ENCODE measurements at regions not wholly inside any gene's neighbourhood (a gene's known extent, or its start where the extent isn't known, plus 50 kb on each side); places are given as distances from the start of the nearest gene placed in this dataset.

GRCh38 chr9:116087246-116087645 is 66.3 kb upstream of the PAPPA start:
- H3K4me1 Mint-ChIP-seq (ENCODE audit: low read depth), result peaks cover 4% of the 10 kb centered on the region
- no peak overlapping the region for H3K27ac Mint-ChIP-seq
- H3K36me3 Mint-ChIP-seq (ENCODE audit: insufficient read depth), result no peaks in the 10 kb centered on the region
- H3K9me3 Mint-ChIP-seq (ENCODE audit: low read depth), result no peaks in the 10 kb centered on the region
- no peak overlapping the region for H3K4me3 Mint-ChIP-seq (ENCODE audit: low read depth)
- H3K27me3 Mint-ChIP-seq, result peaks cover 2% of the 10 kb centered on the region
- no peak for DNase-seq (ENCODE audit: low spot score, unreplicated experiment)
- TF ChIP-seq, protein P1, sequence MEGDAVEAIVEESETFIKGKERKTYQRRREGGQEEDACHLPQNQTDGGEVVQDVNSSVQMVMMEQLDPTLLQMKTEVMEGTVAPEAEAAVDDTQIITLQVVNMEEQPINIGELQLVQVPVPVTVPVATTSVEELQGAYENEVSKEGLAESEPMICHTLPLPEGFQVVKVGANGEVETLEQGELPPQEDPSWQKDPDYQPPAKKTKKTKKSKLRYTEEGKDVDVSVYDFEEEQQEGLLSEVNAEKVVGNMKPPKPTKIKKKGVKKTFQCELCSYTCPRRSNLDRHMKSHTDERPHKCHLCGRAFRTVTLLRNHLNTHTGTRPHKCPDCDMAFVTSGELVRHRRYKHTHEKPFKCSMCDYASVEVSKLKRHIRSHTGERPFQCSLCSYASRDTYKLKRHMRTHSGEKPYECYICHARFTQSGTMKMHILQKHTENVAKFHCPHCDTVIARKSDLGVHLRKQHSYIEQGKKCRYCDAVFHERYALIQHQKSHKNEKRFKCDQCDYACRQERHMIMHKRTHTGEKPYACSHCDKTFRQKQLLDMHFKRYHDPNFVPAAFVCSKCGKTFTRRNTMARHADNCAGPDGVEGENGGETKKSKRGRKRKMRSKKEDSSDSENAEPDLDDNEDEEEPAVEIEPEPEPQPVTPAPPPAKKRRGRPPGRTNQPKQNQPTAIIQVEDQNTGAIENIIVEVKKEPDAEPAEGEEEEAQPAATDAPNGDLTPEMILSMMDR (IDR thresholded peaks at IDR 0.05; ENCODE audit: unreplicated experiment), result no peak

DNA sequence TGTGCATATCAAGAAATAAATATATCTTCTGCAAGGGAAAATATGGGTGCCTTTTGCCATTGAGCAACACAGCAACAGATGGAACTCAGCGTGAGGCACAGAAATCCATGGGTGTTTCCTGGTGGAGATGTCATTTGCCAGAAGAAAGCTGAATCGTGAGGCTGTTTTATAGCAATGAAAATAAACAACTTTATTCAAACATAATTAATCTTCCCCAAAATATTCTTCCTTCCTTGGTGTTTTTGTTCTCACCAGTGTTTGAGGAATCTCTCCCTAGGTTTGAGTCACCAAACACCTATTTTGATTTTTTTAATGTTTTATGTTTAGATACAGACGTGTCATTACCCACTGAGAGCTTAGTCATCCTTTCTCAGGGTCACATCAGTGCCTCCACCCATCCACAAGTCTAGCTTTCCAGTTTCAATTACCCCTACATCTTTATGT is 65.8 kb upstream of the PAPPA start:
- H3K27ac Mint-ChIP-seq, result no peak overlapping the region
- no peak overlapping the region for H3K4me3 Mint-ChIP-seq (ENCODE audit: low read depth)
- H3K4me1 Mint-ChIP-seq (ENCODE audit: low read depth), result peaks cover 4% of the 10 kb centered on the region
- H3K27me3 Mint-ChIP-seq, result peaks cover 2% of the 10 kb centered on the region
- TF ChIP-seq, protein P1 (IDR thresholded peaks at IDR 0.05; ENCODE audit: unreplicated experiment), result no peak
- no peaks in the 10 kb centered on the region for H3K36me3 Mint-ChIP-seq (ENCODE audit: insufficient read depth)
- DNase-seq (ENCODE audit: low spot score, unreplicated experiment), result no peak
- H3K9me3 Mint-ChIP-seq (ENCODE audit: low read depth), result no peaks in the 10 kb centered on the region

DNA sequence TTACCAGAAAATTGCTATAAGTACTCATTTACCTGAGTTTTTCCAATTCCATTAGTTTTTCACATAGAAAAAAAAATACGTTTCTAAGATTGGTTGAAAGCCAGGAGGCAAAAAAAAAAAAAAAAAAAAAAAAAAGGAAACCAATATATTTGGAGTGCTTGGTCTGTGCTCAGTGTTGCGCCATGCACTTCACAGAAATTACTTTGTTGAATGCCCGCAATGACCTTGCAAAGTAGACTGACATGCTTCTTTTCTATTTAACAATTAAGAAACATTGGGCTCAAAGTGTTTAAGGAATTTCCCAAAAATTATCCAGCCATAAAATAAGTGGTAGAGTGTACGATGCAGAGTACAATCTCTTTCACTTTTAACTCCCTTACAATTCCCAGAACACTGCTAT is 65.2 kb upstream of the PAPPA start:
- TF ChIP-seq, protein P1 (IDR thresholded peaks at IDR 0.05; ENCODE audit: unreplicated experiment), result no peak
- no peak for DNase-seq (ENCODE audit: low spot score, unreplicated experiment)
- peaks cover 4% of the 10 kb centered on the region for H3K4me1 Mint-ChIP-seq (ENCODE audit: low read depth)
- no peak overlapping the region for H3K27ac Mint-ChIP-seq
- no peaks in the 10 kb centered on the region for H3K9me3 Mint-ChIP-seq (ENCODE audit: low read depth)
- no peak overlapping the region for H3K4me3 Mint-ChIP-seq (ENCODE audit: low read depth)
- H3K27me3 Mint-ChIP-seq, result peaks cover 2% of the 10 kb centered on the region
- no peaks in the 10 kb centered on the region for H3K36me3 Mint-ChIP-seq (ENCODE audit: insufficient read depth)

DNA sequence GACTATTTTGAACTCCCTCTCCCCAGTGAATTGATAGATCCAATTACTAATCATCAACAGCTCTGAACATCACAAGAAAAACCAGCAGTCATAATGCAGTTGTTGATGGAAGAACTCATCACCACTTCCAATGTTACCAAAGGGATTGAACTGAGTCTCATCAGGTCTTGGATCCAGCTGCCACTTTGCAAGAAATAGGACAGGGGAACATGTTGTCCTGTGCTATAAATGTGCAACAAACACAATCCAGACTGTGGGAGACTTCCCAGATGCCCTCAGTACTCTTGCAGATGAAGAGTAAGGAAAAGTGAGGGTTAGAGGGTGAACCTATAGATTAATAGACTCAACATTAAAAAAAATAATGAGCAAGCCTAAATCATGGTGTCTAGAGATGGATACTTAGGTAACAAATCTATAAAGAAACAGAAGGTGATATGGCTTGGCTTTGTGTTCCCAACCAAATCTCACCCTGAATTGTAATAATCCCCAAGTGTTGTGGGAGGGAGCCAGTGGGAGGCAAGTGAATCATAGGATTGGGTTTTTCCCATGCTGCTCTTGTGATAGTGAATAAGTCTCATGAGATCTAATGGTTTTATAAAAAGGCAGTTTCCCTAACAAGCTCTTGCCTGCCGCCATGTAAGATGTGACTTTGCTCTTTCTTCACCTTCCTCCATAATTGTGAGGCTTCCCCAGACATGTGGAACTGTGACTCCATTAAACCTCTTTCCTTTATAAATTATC is 63.4 kb upstream of the PAPPA start:
- TF ChIP-seq, protein P1 (IDR thresholded peaks at IDR 0.05; ENCODE audit: unreplicated experiment), result no peak
- Mint-ChIP-seq H3K9me3 (ENCODE audit: low read depth) (no peaks in the 10 kb centered on the region), H3K27me3 (no peaks in the 10 kb centered on the region), H3K27ac (no peak overlapping the region), H3K36me3 (ENCODE audit: insufficient read depth) (no peaks in the 10 kb centered on the region), H3K4me3 (ENCODE audit: low read depth) (no peak overlapping the region), H3K4me1 (ENCODE audit: low read depth) (peaks cover 4% of the 10 kb centered on the region)
- DNase-seq (ENCODE audit: low spot score, unreplicated experiment), result no peak

DNA sequence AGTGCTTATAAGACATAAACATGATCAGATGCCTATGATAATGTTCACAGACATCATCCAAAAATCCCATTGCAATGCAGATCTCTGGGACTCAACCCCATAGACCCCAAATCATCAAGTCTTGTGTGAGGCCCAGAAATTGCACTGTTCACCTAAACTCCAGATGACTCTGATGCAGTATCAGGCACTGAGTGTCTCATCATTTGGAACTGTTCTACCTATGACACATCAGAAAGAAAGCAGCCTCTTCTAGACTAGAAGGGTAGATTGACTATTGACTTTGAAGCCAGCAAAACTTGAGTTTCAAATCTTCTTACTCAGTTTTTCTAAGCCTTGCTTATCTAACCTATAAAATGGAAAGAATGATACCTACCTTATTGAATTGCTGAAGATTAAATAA is 58.7 kb upstream of the PAPPA start:
- no peak for DNase-seq (ENCODE audit: low spot score, unreplicated experiment)
- Mint-ChIP-seq H3K9me3 (ENCODE audit: low read depth) (no peaks in the 10 kb centered on the region), H3K4me1 (ENCODE audit: low read depth) (no peaks in the 10 kb centered on the region), H3K27ac (no peak overlapping the region), H3K4me3 (ENCODE audit: low read depth) (no peak overlapping the region), H3K27me3 (peaks cover 2% of the 10 kb centered on the region), H3K36me3 (ENCODE audit: insufficient read depth) (no peaks in the 10 kb centered on the region)
- TF ChIP-seq, protein P1 (IDR thresholded peaks at IDR 0.05; ENCODE audit: unreplicated experiment), result no peak
